Sigmoid colon (tissue), 4 donors: ENCODE measurements at regions not wholly inside any gene's neighbourhood (a gene's known extent, or its start where the extent isn't known, plus 50 kb on each side); places are given as distances from the start of the nearest gene placed in this dataset.
"Not testable (repeated sequence)": the region's sequence is repeated elsewhere in the genome, so short reads cannot be mapped to it uniquely, and the experiment has no call there.

Experiments used
- EP300 ChIP-seq, 4 donors: sonication (generic); formaldehyde crosslinking; IDR thresholded peaks; one replicate each; pipeline ENCODE4 v1.6.1; 2017; ENCODE audit warnings: antibody characterized with exemption in 4 of 4
- POLR2A ChIP-seq, 2 donors: fragments of 450-650 bp; IDR thresholded peaks; one replicate each; pipeline ENCODE4 v1.6.1; 2016; ENCODE audit warnings: antibody characterized with exemption in 2 of 2, mild to moderate bottlenecking in 2 of 2, moderate library complexity in 2 of 2
- POLR2AphosphoS5 ChIP-seq, 4 donors: sonication (generic); formaldehyde crosslinking; IDR thresholded peaks; one replicate each; pipeline ENCODE4 v1.6.1; 2017; ENCODE audit warnings: antibody characterized with exemption in 4 of 4
- TF ChIP-seq, protein P1 (sequence below), 4 experiments: fragments of 450-650 bp in 3 of 4; fragments of 200-600 bp in 1 of 4; IDR thresholded peaks; one replicate each; pipeline ENCODE4 v1.5.1; 2016 to 2019; ENCODE audit warnings: antibody characterized with exemption in 4 of 4, mild to moderate bottlenecking in 3 of 4, moderate library complexity in 2 of 4

DNA sequence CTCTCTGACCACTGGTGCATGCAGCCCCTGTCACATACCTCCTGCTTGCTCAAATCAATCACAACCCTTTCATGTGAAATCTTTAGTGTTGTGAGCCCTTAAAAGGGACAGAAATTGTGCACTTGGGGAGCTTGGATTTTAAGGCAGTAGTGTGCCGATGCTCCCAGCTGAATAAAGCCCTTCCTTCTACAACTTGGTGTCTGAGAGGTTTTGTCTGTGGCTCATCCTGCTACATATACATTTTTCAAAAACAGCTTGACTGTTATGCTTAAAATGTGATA, 413.8 kb downstream of the DAD1 start:
- TF ChIP-seq, protein P1, sequence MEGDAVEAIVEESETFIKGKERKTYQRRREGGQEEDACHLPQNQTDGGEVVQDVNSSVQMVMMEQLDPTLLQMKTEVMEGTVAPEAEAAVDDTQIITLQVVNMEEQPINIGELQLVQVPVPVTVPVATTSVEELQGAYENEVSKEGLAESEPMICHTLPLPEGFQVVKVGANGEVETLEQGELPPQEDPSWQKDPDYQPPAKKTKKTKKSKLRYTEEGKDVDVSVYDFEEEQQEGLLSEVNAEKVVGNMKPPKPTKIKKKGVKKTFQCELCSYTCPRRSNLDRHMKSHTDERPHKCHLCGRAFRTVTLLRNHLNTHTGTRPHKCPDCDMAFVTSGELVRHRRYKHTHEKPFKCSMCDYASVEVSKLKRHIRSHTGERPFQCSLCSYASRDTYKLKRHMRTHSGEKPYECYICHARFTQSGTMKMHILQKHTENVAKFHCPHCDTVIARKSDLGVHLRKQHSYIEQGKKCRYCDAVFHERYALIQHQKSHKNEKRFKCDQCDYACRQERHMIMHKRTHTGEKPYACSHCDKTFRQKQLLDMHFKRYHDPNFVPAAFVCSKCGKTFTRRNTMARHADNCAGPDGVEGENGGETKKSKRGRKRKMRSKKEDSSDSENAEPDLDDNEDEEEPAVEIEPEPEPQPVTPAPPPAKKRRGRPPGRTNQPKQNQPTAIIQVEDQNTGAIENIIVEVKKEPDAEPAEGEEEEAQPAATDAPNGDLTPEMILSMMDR (IDR thresholded peaks at IDR 0.05), result not testable (repeated sequence)
- TF ChIP-seq EP300, POLR2AphosphoS5, POLR2A (IDR thresholded peaks at IDR 0.05): not testable (repeated sequence)
